ENCODE measurements at regions not wholly inside any gene's neighbourhood (a gene's known extent, or its start where the extent isn't known, plus 50 kb on each side); places are given as distances from the start of the nearest gene placed in this dataset.

- no peaks in the 10 kb centered on the region for H3K36me3 ChIP-seq
- intact Hi-C loops (cut with DNase I; ENCODE audit: low total_unique reads) = no loop called here
- no peak overlapping the region for H3K27ac ChIP-seq
- peaks cover 0 to 5% (median 4%) of the 10 kb centered on the region in 3 donors for H3K9me3 ChIP-seq
- H3K4me3 ChIP-seq = no peak overlapping the region
- no peak for TF ChIP-seq CTCF (IDR thresholded peaks at IDR 0.05)
- H3K27me3 ChIP-seq = no peaks in the 10 kb centered on the region
- no peaks in the 10 kb centered on the region for H3K4me1 ChIP-seq
- no peak for DNase-seq
Observed at GRCh38 chr3:187921391-187922074, 176.3 kb upstream of the BCL6 start.

GRCh38 chr3:187922704-187923416, 177.6 kb upstream of the BCL6 start:
- intact Hi-C loops (cut with DNase I; ENCODE audit: low total_unique reads) = no loop called here
- no peak overlapping the region for H3K4me3 ChIP-seq
- DNase-seq = no peak
- H3K36me3 ChIP-seq = no peaks in the 10 kb centered on the region
- H3K27ac ChIP-seq = no peak overlapping the region
- H3K4me1 ChIP-seq = no peaks in the 10 kb centered on the region
- peaks cover 0 to 5% (median 4%) of the 10 kb centered on the region in 3 donors for H3K9me3 ChIP-seq
- no peaks in the 10 kb centered on the region for H3K27me3 ChIP-seq
- no peak for TF ChIP-seq CTCF (IDR thresholded peaks at IDR 0.05)

DNA sequence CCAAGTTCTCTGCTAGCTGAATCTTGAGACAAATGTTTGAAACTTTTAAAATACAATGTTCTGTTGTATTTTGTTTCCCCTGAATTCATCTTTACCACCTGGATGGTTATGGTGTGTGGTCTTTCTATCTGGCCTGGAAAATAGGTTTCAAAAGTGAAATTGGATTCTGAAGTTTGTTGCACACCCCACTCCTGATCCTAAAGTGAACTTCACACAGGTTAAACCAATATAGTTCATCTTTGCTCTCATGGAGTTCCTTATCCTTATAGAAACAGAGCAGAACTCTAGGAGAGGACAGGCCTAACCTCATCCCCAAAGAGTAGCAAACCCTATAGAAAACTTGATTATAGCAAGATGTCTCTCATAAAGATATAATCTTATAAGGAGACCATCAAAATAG, 179.4 kb upstream of the BCL6 start:
- Histone ChIP-seq H3K4me1 (no peaks in the 10 kb centered on the region), H3K4me3 (no peak overlapping the region), H3K27ac (no peak overlapping the region), H3K27me3 (no peaks in the 10 kb centered on the region), H3K9me3 (peaks cover 0 to 5% (median 4%) of the 10 kb centered on the region in 3 donors), H3K36me3 (no peaks in the 10 kb centered on the region)
- TF ChIP-seq CTCF (IDR thresholded peaks at IDR 0.05) = no peak
- no peak for DNase-seq
- intact Hi-C loops (cut with DNase I; ENCODE audit: low total_unique reads) = no loop called here

GRCh38 chr3:187925326-187925725, 180.1 kb upstream of the BCL6 start:
- no peak for DNase-seq
- H3K4me1 ChIP-seq = no peaks in the 10 kb centered on the region
- H3K4me3 ChIP-seq = no peak overlapping the region
- H3K9me3 ChIP-seq = peaks cover 0 to 5% (median 4%) of the 10 kb centered on the region in 3 donors
- no peak overlapping the region for H3K27ac ChIP-seq
- H3K36me3 ChIP-seq = no peaks in the 10 kb centered on the region
- no peaks in the 10 kb centered on the region for H3K27me3 ChIP-seq
- no peak for TF ChIP-seq CTCF (IDR thresholded peaks at IDR 0.05)
- intact Hi-C loops (cut with DNase I; ENCODE audit: low total_unique reads) = no loop called here

DNA sequence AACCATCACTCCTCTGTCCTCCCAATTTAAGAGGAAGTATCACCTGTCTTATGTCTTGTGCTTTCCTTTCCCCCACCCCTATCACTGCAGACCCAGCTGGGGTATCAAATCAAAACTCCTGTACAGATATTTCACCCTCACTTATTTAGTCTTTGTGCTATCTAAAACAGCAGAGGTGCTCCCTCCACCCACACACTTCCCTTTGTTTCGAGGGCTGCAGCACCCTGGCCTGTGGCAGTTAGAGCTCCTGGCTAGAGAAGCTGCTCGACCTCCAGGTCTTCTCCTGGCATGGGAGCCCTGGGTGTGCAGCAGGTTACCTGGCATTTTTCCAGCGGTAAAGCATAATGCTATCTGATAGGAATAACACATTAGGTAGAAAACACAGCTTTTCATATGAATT, 181.4 kb upstream of the BCL6 start:
- Histone ChIP-seq H3K36me3 (no peaks in the 10 kb centered on the region), H3K9me3 (peaks cover 0 to 5% (median 4%) of the 10 kb centered on the region in 3 donors), H3K27ac (no peak overlapping the region), H3K4me1 (no peaks in the 10 kb centered on the region), H3K4me3 (no peak overlapping the region), H3K27me3 (no peaks in the 10 kb centered on the region)
- no peak for TF ChIP-seq CTCF (IDR thresholded peaks at IDR 0.05)
- DNase-seq = no peak
- intact Hi-C loops (cut with DNase I; ENCODE audit: low total_unique reads) = no loop called here
